ENCODE measurements at regions not wholly inside any gene's neighbourhood (a gene's known extent, or its start where the extent isn't known, plus 50 kb on each side); places are given as distances from the start of the nearest gene placed in this dataset.

GRCh38 chrX:139429913-139430312, 100.6 kb upstream of the F9 start:
- H3K9me3 ChIP-seq (ENCODE audit: insufficient read depth in 2 of 2, low read depth in 1 of 2, low read length in 1 of 2), result no peaks in the 10 kb centered on the region
- no peak overlapping the region for H3K4ac ChIP-seq (replicated peaks; ENCODE audit: insufficient read length, low read depth, low read length)
- H4K91ac ChIP-seq (replicated peaks; ENCODE audit: insufficient read length, low read length), result no peak overlapping the region
- no peak overlapping the region for H3K4me2 ChIP-seq (ENCODE audit: insufficient read depth in 1 of 2, low read depth in 2 of 2, low read length in 2 of 2)
- H2BK15ac ChIP-seq (ENCODE audit: low read length), result no peak overlapping the region
- TF ChIP-seq SIX5 (IDR thresholded peaks at IDR 0.05; ENCODE audit: low read depth, low read length) (no peak), RAD21 (IDR thresholded peaks at IDR 0.05 in 1 of 2, conservative IDR thresholded peaks at IDR 0.05 in 1 of 2; ENCODE audit: low read depth in 2 of 2, low read length in 2 of 2) (peak; percentile 35 to 53; a peak in 3 of 4 replicates), ATF3 (IDR thresholded peaks at IDR 0.05; ENCODE audit: insufficient read depth, low read depth, low read length) (no peak)
- TF ChIP-seq, protein P1, sequence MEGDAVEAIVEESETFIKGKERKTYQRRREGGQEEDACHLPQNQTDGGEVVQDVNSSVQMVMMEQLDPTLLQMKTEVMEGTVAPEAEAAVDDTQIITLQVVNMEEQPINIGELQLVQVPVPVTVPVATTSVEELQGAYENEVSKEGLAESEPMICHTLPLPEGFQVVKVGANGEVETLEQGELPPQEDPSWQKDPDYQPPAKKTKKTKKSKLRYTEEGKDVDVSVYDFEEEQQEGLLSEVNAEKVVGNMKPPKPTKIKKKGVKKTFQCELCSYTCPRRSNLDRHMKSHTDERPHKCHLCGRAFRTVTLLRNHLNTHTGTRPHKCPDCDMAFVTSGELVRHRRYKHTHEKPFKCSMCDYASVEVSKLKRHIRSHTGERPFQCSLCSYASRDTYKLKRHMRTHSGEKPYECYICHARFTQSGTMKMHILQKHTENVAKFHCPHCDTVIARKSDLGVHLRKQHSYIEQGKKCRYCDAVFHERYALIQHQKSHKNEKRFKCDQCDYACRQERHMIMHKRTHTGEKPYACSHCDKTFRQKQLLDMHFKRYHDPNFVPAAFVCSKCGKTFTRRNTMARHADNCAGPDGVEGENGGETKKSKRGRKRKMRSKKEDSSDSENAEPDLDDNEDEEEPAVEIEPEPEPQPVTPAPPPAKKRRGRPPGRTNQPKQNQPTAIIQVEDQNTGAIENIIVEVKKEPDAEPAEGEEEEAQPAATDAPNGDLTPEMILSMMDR (IDR thresholded peaks at IDR 0.05; ENCODE audit: control extremely low read depth in 1 of 3, insufficient read depth in 1 of 3, low read depth in 1 of 3, low read length in 3 of 3), result peak in 2 of 3 experiments; percentile 23 to 27; a peak in 1 of 4 replicates
- 50% methylated on average over 2 of the region's 2 CpGs; no CpG with 5 or more reads in 1 of the 2 experiments for WGBS, 2 experiments (ENCODE audit: extremely low coverage in 1 of 2, insufficient coverage in 1 of 2, insufficient read length in 1 of 2, insufficient replicate concordance in 2 of 2, low coverage in 1 of 2, low lambda C conversion rate in 2 of 2, missing lambda C conversion rate in 1 of 2)
- H3K14ac ChIP-seq (ENCODE audit: insufficient read length), result no peak overlapping the region
- H2AFZ ChIP-seq (ENCODE audit: low read length), result no peak overlapping the region
- no peak overlapping the region for H3K18ac ChIP-seq (ENCODE audit: extremely low read depth, low read length)
- no peak overlapping the region for H2BK5ac ChIP-seq (ENCODE audit: low read depth, low read length)
- H3K9ac ChIP-seq (replicated peaks in 1 of 4; ENCODE audit: extremely low read depth in 1 of 4, low read depth in 3 of 4, low read length in 3 of 4), result no peak overlapping the region
- H3K23me2 ChIP-seq (ENCODE audit: low read depth, low read length), result no peaks in the 10 kb centered on the region
- H3K36me3 ChIP-seq (ENCODE audit: control insufficient read depth in 2 of 4, insufficient read depth in 4 of 4, low read length in 3 of 4), result no peaks in the 10 kb centered on the region
- H3K27me3 ChIP-seq (replicated peaks in 1 of 4; ENCODE audit: control insufficient read depth in 3 of 4, extremely low read depth in 1 of 4, insufficient read depth in 3 of 4, low read length in 3 of 4), result no peaks in the 10 kb centered on the region
- FAIRE-seq (peak; percentile 78), DNase-seq (ENCODE audit: low read depth in 1 of 2, low spot score in 2 of 2) (no peak)
- no peak overlapping the region for H4K5ac ChIP-seq (ENCODE audit: insufficient read length, low read depth, low read length)
- no peak overlapping the region for H3K56ac ChIP-seq (replicated peaks; ENCODE audit: insufficient read length, low read depth, low read length)
- no peaks in the 10 kb centered on the region for H3K79me2 ChIP-seq (ENCODE audit: control insufficient read depth in 1 of 2, insufficient read depth in 2 of 2, low read length in 2 of 2)
- CTCF ChIA-PET (ENCODE audit: partially characterized antibody), result interaction anchor here (0.8 to 1.0 kb wide), 4 partner anchors 9 to 227 kb away, joined by 3 to 4 read pairs (median 3); no protein-coding TSS in a partner anchor
- H4K8ac ChIP-seq (ENCODE audit: extremely low read depth, insufficient read depth, low read length), result no peak overlapping the region
- no peak overlapping the region for H2BK20ac ChIP-seq (ENCODE audit: low read length)
- no peak overlapping the region for H2AK5ac ChIP-seq (ENCODE audit: low read depth, low read length)
- no peak overlapping the region for H3K23ac ChIP-seq (ENCODE audit: insufficient read length)
- H3K79me1 ChIP-seq (ENCODE audit: low read depth, low read length), result no peaks in the 10 kb centered on the region
- no peak overlapping the region for H3K27ac ChIP-seq (ENCODE audit: low read depth, low read length)
- H3K4me3 ChIP-seq (ENCODE audit: extremely low read depth in 1 of 4, insufficient read depth in 2 of 4, low read depth in 3 of 4, low read length in 4 of 4), result no peak overlapping the region
- POLR2A ChIA-PET (ENCODE audit: partially characterized antibody), result no interaction called here
- H2BK120ac ChIP-seq (replicated peaks; ENCODE audit: low read depth, low read length), result no peak overlapping the region
- H4K20me1 ChIP-seq (replicated peaks in 1 of 2; ENCODE audit: control insufficient read depth in 1 of 2, insufficient read depth in 2 of 2, low read length in 2 of 2), result no peaks in the 10 kb centered on the region
- no peak overlapping the region for H2BK12ac ChIP-seq (ENCODE audit: low read depth, low read length)
- no peaks in the 10 kb centered on the region for H3K4me1 ChIP-seq (replicated peaks in 1 of 4; ENCODE audit: control insufficient read depth in 3 of 4, insufficient read depth in 4 of 4, low read length in 3 of 4)
